CD4-positive, alpha-beta T cell treated with Interleukin-6 for 4 hours (primary cell): ENCODE measurements at regions not wholly inside any gene's neighbourhood (a gene's known extent, or its start where the extent isn't known, plus 50 kb on each side); places are given as distances from the start of the nearest gene placed in this dataset.

Experiments
- DNase-seq: peaks from one replicate; pipeline ENCODE4 v3.0.0-alpha.2; 2020; ENCODE audit warnings: mixed read lengths

- no peak for DNase-seq
These were observed 187.5 kb downstream of the AHR start for GRCh38 chr7:17485904-17486303.

- DNase-seq, result no peak
These were observed 188.4 kb downstream of the AHR start for GRCh38 chr7:17486835-17487234.

DNA sequence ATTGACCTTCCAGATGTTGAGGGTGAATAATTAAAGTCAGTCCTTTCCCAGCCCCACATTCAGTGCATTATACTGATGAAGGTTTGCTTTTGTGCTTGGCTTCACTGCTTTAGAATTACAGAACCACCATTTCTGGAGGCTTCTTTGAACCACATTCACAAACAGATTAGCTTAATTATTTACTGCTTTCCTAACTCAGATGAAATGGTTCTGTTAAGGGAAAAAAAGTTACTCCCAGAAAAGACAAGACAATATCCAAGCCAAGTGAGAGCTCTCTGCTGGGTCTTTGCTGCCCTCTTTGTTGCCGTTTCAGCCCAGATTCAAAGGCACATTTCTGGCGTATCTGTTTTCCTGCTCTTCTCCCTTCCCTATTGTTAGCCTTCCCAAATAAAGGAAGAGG is 188.9 kb downstream of the AHR start:
- DNase-seq, result no peak

GRCh38 chr7:17488829-17489228 is 190.4 kb downstream of the AHR start:
- no peak for DNase-seq

GRCh38 chr7:17489961-17490360 is 191.5 kb downstream of the AHR start:
- no peak for DNase-seq

DNA sequence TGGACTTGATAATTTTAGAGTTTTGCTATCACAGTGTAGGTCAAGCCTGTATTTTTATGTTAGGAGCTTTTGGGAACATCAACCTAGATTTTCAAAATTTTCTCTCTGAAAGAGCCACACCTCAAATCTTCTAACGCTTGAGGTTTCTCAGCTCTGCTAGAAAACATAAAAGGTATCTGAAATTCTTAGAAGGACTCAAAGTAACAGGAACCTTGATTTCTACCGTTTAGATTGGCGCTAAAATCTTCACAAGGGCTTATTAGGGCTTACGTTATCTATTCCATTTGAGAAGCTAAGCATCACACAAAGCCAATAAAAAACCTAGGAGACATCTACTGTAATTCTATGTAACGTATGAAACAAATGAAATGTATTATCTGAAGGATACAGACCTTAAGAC is 192.4 kb downstream of the AHR start:
- DNase-seq, result no peak

GRCh38 chr7:17492437-17492836 is 194.0 kb downstream of the AHR start:
- DNase-seq, result no peak

GRCh38 chr7:17493446-17493845 is 195.0 kb downstream of the AHR start:
- DNase-seq, result no peak

- DNase-seq, result no peak
These were observed 197.4 kb downstream of the AHR start for GRCh38 chr7:17495655-17496394.

- DNase-seq, result no peak
These were observed 198.7 kb downstream of the AHR start for GRCh38 chr7:17497136-17497535.

DNA sequence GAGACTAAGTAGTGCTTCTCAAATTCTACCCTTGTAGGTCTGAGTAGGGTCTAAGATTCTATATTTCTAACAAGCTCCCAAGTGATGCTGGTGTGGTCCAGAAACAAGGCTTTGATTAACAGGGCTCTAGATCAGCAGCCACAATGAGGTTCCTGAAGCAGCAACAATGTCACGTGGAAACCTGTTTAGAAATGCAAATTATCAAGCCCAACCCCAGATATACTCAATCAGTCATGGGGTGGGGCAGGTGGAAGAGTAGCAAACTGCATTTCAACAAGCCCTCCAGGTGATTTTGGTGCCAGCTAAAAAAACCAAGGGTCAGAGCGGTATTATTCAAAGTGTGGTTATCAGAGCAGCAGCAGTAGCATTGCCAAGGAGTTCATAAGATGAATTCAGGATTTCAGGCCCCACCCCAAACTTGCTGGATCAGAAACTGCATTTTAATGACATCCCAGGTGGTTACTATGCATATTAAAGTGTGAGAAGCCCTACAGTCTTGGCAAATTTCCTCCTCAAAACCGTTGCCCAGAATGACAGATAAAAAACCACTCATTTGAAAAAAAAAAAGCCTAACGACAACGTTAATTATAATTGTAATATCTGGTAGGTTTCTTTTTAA is 199.2 kb downstream of the AHR start:
- no peak for DNase-seq

- no peak for DNase-seq
These were observed 199.8 kb downstream of the AHR start for GRCh38 chr7:17498230-17498629.

DNA sequence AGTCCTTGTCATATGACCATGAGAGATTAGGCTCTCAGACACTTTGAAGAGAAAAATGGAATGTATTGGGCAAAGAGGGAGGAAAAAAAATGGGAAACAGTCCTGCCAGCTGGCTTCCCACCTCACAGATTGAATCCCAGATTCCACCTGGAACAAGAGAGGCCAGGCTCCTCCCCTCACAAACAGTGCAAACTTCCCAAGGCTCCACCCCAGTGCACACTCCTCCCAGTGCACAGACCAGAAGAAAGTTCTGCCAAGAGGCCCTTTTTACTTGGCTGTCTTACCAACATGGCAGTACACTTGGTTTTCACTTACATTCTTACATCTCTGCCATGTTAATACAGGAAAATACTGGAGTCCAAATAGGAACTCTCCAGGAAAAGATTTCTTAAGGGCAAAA is 202.3 kb downstream of the AHR start:
- no peak for DNase-seq

GRCh38 chr7:17501441-17502212 is 203.2 kb downstream of the AHR start:
- DNase-seq, result no peak

- no peak for DNase-seq
These were observed 204.0 kb downstream of the AHR start for GRCh38 chr7:17502213-17503060.

DNA sequence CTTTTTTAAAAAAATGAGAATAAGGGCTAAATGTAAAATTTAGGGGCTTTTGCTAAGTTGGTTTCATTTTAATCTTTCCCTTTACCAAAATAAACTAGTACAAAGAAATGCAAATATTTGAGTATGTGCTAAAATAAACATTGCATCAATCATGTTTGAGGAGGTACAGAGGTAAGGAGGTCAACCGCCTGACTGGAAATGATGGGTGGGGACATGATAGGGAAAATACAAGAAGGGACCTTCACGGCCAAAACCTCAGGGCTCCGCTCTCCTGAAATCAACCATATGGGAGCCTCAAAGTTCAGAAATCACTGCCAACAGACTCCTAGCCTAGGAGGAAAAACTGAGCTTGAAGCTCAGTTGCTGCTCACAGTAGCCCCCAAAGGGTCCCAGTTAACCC is 207.6 kb downstream of the AHR start:
- no peak for DNase-seq

- DNase-seq, result no peak
These were observed 208.1 kb downstream of the AHR start for GRCh38 chr7:17506596-17506995.

DNA sequence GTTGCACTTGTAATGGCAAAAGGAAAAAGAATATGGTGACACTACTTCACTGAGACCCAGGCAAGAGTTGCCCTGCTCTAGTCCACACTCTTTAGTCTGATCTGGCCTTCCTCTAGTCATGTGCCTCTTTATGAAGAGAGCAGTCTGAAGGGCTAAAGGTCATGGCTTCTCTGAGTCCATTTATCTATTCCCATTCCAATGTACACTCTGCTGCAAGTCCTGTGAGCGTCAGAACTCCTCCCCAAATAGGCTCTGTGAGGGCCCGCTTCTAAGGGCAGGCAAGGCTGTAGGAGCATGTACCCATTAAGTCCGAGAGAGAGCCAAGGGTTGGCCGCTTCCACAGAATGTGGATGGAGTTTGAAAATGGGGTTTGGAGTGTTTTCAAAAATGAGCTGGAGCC is 209.3 kb downstream of the AHR start:
- DNase-seq, result no peak

DNA sequence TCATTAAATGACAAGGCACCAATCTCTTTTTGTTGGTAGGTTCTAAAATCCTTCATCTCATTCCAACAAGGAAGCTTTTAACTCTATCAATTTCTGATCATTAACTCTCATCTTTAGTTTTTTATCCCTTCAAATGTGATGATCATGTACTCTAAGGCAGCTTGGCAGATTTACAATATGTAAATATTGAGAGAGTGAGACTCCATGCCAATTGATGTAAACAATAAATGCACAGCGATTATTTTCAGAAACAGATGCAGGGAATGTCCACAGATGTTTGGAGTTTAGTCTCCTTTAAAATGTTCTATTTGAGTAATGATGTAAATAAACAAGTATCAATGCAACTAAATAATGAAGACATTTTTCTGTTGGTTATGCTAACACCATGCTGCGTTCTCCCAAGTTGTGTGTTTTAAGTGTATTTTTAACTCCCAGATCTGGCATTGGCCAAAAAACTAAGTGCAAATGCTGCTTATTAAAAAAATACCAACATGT is 213.8 kb downstream of the AHR start:
- DNase-seq, result no peak

DNA sequence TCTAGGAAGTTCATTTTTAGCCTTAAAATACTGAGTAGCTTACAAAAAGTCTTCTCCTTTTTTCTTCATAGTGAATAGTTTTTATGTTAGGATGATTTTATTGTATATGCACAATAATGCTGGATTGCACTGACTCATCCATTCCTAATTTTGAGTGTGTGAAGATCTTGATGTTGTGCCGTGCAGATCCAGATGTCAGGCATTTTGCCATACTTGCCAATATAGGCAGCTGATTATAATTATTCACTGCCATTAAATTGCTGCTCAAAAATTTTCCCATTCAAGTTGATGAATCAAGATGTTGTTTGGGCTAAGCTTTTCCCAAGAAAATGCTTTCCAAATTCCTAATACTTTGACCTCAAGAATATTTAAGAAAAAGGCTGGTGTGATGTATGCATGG is 218.3 kb downstream of the AHR start:
- no peak for DNase-seq

- no peak for DNase-seq
These were observed 222.5 kb downstream of the AHR start for GRCh38 chr7:17520941-17521340.

- DNase-seq, result no peak
These were observed 223.0 kb downstream of the AHR start for GRCh38 chr7:17521437-17521836.
